Endodermal cell (in vitro differentiated cells): ENCODE measurements at regions not wholly inside any gene's neighbourhood (a gene's known extent, or its start where the extent isn't known, plus 50 kb on each side); places are given as distances from the start of the nearest gene placed in this dataset.

Experiments
- DNase-seq: peaks from one replicate; pipeline ENCODE4 v3.0.0-alpha.2; 2017
- H3K27ac ChIP-seq: 2 replicates; pipeline ENCODE4 v1.5.1; 2013; ENCODE audit warnings: mild to moderate bottlenecking, low read depth, low read length, moderate library complexity
- H3K27me3 ChIP-seq: 2 replicates; pipeline ENCODE4 v1.6.1; 2013; ENCODE audit warnings: mild to moderate bottlenecking, low read length, moderate library complexity; ENCODE audit not compliant: insufficient read depth, control insufficient read depth, poor library complexity, severe bottlenecking
- H3K36me3 ChIP-seq: 2 replicates; pipeline ENCODE4 v1.7.0; 2013; ENCODE audit warnings: mild to moderate bottlenecking, low read length, moderate library complexity; ENCODE audit not compliant: control insufficient read depth, insufficient read depth
- H3K4me1 ChIP-seq: one replicate; pipeline ENCODE4 v1.7.0; 2013; ENCODE audit warnings: low read length; ENCODE audit not compliant: control insufficient read depth, insufficient read depth
- H3K4me3 ChIP-seq: 2 replicates; pipeline ENCODE4 v1.5.1; 2013; ENCODE audit warnings: mild to moderate bottlenecking, low read length, moderate library complexity
- H3K9ac ChIP-seq: 2 replicates; pipeline ENCODE4 v1.6.1; 2013; ENCODE audit warnings: mild to moderate bottlenecking, low read length, moderate library complexity; ENCODE audit not compliant: poor library complexity, severe bottlenecking; ENCODE audit errors: extremely low read depth
- H3K9me3 ChIP-seq: 2 replicates; pipeline ENCODE4 v1.6.1; 2013; ENCODE audit warnings: mild to moderate bottlenecking, low read length, moderate library complexity; ENCODE audit not compliant: control insufficient read depth
- H3K27ac Mint-ChIP-seq: 2 replicates; pipeline ENCODE4 v1.8.0; 2020; ENCODE audit warnings: mixed read lengths
- H3K27me3 Mint-ChIP-seq: 2 replicates; pipeline ENCODE4 v1.8.0; 2021; ENCODE audit warnings: mild to moderate bottlenecking, mixed read lengths; ENCODE audit not compliant: insufficient read depth
- H3K36me3 Mint-ChIP-seq: 2 replicates; pipeline ENCODE4 v1.8.0; 2020; ENCODE audit warnings: low read depth, mixed read lengths
- H3K4me1 Mint-ChIP-seq: 2 replicates; pipeline ENCODE4 v1.8.0; 2020; ENCODE audit warnings: mixed read lengths
- H3K4me3 Mint-ChIP-seq: 2 replicates; pipeline ENCODE4 v1.8.0; 2020; ENCODE audit warnings: mild to moderate bottlenecking, moderate library complexity, mixed read lengths
- H3K9me3 Mint-ChIP-seq: 2 replicates; pipeline ENCODE4 v1.8.0; 2020; ENCODE audit warnings: mild to moderate bottlenecking, mixed read lengths
- WGBS, 2 experiments: methylation state at CpG; one replicate each; pipeline versions ENCODE4 v1.1.5 to v1.1.7; 2013; ENCODE audit warnings: missing lambda C conversion rate in 2 of 2, mixed read lengths in 1 of 2; ENCODE audit not compliant: insufficient coverage in 1 of 2, insufficient read length in 1 of 2; 5-methylcytosine and 5-hydroxymethylcytosine counted together
- TF ChIP-seq, protein P1 (sequence below): fragments of 200-600 bp; sonication (generic); conservative IDR thresholded peaks from 2 replicates; pipeline ENCODE4 v1.5.0; 2021; ENCODE audit warnings: antibody characterized with exemption, mild to moderate bottlenecking

DNA sequence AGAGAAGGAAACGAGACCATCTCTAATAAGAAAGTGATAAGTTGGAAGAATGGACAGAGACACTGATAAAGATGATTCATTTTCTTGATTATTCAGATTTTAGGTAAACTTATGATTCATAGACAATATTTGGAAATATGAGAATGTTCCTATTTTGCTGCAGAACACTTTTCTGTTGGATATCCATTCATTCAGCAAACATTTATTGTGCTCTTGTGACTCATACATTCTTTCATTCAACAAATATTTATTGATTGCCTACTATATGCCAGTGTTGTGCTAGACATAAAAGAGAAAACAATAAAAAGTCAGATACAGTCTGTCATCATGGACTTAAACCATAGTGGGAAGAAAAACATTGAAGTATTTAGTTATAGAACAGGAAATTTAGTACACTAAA, 1232.0 kb downstream of the STIM2 start:
- Histone ChIP-seq H3K27ac (no peak overlapping the region), H3K36me3 (no peaks in the 10 kb centered on the region), H3K4me3 (no peak overlapping the region), H3K9me3 (peaks cover 5% of the 10 kb centered on the region), H3K4me1 (peaks cover 4% of the 10 kb centered on the region), H3K9ac (no peak overlapping the region), H3K27me3 (no peaks in the 10 kb centered on the region)
- H3K36me3 Mint-ChIP-seq: no peaks in the 10 kb centered on the region
- no peak for DNase-seq
- H3K4me3 Mint-ChIP-seq: no peak overlapping the region
- H3K27ac Mint-ChIP-seq: no peak overlapping the region
- 93% methylated on average over 1 of the region's 1 CpG; no CpG with 5 or more reads in 1 of the 2 experiments for WGBS, 2 experiments
- peaks cover 2% of the 10 kb centered on the region for H3K27me3 Mint-ChIP-seq
- no peaks in the 10 kb centered on the region for H3K4me1 Mint-ChIP-seq
- no peaks in the 10 kb centered on the region for H3K9me3 Mint-ChIP-seq
- TF ChIP-seq, protein P1, sequence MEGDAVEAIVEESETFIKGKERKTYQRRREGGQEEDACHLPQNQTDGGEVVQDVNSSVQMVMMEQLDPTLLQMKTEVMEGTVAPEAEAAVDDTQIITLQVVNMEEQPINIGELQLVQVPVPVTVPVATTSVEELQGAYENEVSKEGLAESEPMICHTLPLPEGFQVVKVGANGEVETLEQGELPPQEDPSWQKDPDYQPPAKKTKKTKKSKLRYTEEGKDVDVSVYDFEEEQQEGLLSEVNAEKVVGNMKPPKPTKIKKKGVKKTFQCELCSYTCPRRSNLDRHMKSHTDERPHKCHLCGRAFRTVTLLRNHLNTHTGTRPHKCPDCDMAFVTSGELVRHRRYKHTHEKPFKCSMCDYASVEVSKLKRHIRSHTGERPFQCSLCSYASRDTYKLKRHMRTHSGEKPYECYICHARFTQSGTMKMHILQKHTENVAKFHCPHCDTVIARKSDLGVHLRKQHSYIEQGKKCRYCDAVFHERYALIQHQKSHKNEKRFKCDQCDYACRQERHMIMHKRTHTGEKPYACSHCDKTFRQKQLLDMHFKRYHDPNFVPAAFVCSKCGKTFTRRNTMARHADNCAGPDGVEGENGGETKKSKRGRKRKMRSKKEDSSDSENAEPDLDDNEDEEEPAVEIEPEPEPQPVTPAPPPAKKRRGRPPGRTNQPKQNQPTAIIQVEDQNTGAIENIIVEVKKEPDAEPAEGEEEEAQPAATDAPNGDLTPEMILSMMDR: no peak

DNA sequence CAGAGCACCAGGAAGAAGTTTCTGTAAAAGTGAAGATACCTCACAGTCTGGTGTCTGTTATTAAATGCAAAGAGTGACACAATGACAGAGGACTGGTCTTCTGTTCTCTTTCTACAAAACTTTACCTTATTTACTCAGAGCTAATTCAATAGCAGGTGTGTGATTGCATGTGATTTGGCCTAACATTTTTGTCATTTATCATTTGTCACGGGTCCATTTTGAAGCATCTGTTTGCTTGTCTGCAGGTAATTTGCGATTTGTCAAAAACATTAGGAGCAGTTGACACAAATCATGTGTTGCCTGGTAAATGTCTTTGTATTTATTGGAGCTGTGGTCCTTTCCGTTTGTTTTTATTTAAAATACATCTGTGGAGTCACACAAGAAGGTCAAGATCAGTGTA, 1232.4 kb downstream of the STIM2 start:
- TF ChIP-seq, protein P1: no peak
- Histone ChIP-seq H3K9ac (no peak overlapping the region), H3K9me3 (peaks cover 5% of the 10 kb centered on the region), H3K27me3 (no peaks in the 10 kb centered on the region), H3K4me1 (peaks cover 4% of the 10 kb centered on the region), H3K36me3 (no peaks in the 10 kb centered on the region), H3K4me3 (no peak overlapping the region), H3K27ac (no peak overlapping the region)
- 63 to 95% methylated on average over 2 to 3 of the region's 3 CpGs for WGBS, 2 experiments
- Mint-ChIP-seq H3K27me3 (peaks cover 2% of the 10 kb centered on the region), H3K4me1 (no peaks in the 10 kb centered on the region), H3K4me3 (no peak overlapping the region), H3K36me3 (no peaks in the 10 kb centered on the region), H3K27ac (no peak overlapping the region), H3K9me3 (no peaks in the 10 kb centered on the region)
- DNase-seq: no peak

DNA sequence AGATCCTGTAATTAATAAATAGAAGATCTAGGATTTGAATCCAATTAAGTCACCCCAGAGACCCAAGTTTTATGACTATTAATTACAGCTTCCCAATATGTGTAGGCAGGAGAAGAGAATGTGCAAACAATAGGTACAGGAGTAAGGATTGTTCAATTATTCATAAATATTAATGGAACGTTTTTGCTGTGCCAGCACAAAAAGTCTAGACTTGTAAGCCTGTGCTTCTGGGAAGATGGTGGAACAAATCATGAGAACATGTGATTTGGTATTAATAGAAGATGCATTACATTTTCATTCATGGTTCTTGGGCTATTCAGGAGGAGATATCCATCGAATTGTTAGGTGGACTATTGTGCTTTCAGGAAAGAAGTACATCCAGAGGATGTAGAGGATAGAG, 1240.9 kb downstream of the STIM2 start:
- Histone ChIP-seq H3K27ac (no peak overlapping the region), H3K9me3 (no peaks in the 10 kb centered on the region), H3K27me3 (no peaks in the 10 kb centered on the region), H3K4me3 (no peak overlapping the region), H3K4me1 (no peaks in the 10 kb centered on the region), H3K9ac (no peak overlapping the region), H3K36me3 (no peaks in the 10 kb centered on the region)
- 86 to 100% methylated on average over 1 to 2 of the region's 2 CpGs for WGBS, 2 experiments
- no peaks in the 10 kb centered on the region for H3K27me3 Mint-ChIP-seq
- TF ChIP-seq, protein P1: no peak
- no peaks in the 10 kb centered on the region for H3K36me3 Mint-ChIP-seq
- H3K9me3 Mint-ChIP-seq: no peaks in the 10 kb centered on the region
- H3K4me1 Mint-ChIP-seq: no peaks in the 10 kb centered on the region
- no peak for DNase-seq
- no peak overlapping the region for H3K27ac Mint-ChIP-seq
- no peak overlapping the region for H3K4me3 Mint-ChIP-seq
